ENCODE measurements at regions not wholly inside any gene's neighbourhood (a gene's known extent, or its start where the extent isn't known, plus 50 kb on each side); places are given as distances from the start of the nearest gene placed in this dataset.

- Histone ChIP-seq H3K27ac (ENCODE audit: low read depth in 1 of 3, low read length in 2 of 3) (no peak overlapping the region), H3K4me1 (ENCODE audit: control insufficient read depth in 3 of 3, insufficient read depth in 2 of 3, low read depth in 1 of 3, low read length in 2 of 3) (no peaks in the 10 kb centered on the region), H3K27me3 (ENCODE audit: control insufficient read depth in 3 of 3, insufficient read depth in 3 of 3, low read length in 3 of 3) (no peaks in the 10 kb centered on the region), H3K4me3 (ENCODE audit: low read depth in 1 of 3, low read length in 3 of 3) (no peak overlapping the region), H3K36me3 (ENCODE audit: control insufficient read depth in 3 of 3, insufficient read depth in 2 of 3, low read depth in 1 of 3, low read length in 3 of 3) (no peaks in the 10 kb centered on the region), H3K9me3 (ENCODE audit: control insufficient read depth in 2 of 2, insufficient read depth in 1 of 2, low read depth in 1 of 2, low read length in 1 of 2) (no peaks in the 10 kb centered on the region)
- WGBS, 3 donors, result 94 to 96% (median 95%) methylated on average over 1 of the region's 1 CpG
- DNase-seq (no peak), FAIRE-seq (no peak)
Measured at GRCh38 chr3:66796343-66796742, 201.8 kb upstream of the KBTBD8 start.

GRCh38 chr3:66797889-66798560 lies 200.1 kb upstream of the KBTBD8 start:
- H3K27ac ChIP-seq (ENCODE audit: low read depth in 1 of 3, low read length in 2 of 3), result no peak overlapping the region
- peak overlapping the region in 1 of 3 donors; percentile 0 for H3K4me3 ChIP-seq (ENCODE audit: low read depth in 1 of 3, low read length in 3 of 3)
- 41 to 66% (median 65%) methylated on average over 26 of the region's 26 CpGs for WGBS, 3 donors
- DNase-seq (peak in 1 of 2 donors; percentile 28), FAIRE-seq (no peak)
- no peaks in the 10 kb centered on the region for H3K36me3 ChIP-seq (ENCODE audit: control insufficient read depth in 3 of 3, insufficient read depth in 2 of 3, low read depth in 1 of 3, low read length in 3 of 3)
- H3K9me3 ChIP-seq (ENCODE audit: control insufficient read depth in 2 of 2, insufficient read depth in 1 of 2, low read depth in 1 of 2, low read length in 1 of 2), result no peaks in the 10 kb centered on the region
- H3K27me3 ChIP-seq (ENCODE audit: control insufficient read depth in 3 of 3, insufficient read depth in 3 of 3, low read length in 3 of 3), result no peaks in the 10 kb centered on the region
- H3K4me1 ChIP-seq (ENCODE audit: control insufficient read depth in 3 of 3, insufficient read depth in 2 of 3, low read depth in 1 of 3, low read length in 2 of 3), result no peaks in the 10 kb centered on the region

GRCh38 chr3:66800941-66801545 lies 197.1 kb upstream of the KBTBD8 start:
- Histone ChIP-seq H3K27me3 (ENCODE audit: control insufficient read depth in 3 of 3, insufficient read depth in 3 of 3, low read length in 3 of 3) (no peaks in the 10 kb centered on the region), H3K4me3 (ENCODE audit: low read depth in 1 of 3, low read length in 3 of 3) (no peak overlapping the region)
- FAIRE-seq, result no peak

GRCh38 chr3:66803206-66803605 lies 194.9 kb upstream of the KBTBD8 start:
- Histone ChIP-seq H3K27me3 (ENCODE audit: control insufficient read depth in 3 of 3, insufficient read depth in 3 of 3, low read length in 3 of 3) (no peaks in the 10 kb centered on the region), H3K27ac (ENCODE audit: low read depth in 1 of 3, low read length in 2 of 3) (no peak overlapping the region), H3K4me1 (ENCODE audit: control insufficient read depth in 3 of 3, insufficient read depth in 2 of 3, low read depth in 1 of 3, low read length in 2 of 3) (no peaks in the 10 kb centered on the region), H3K9me3 (ENCODE audit: control insufficient read depth in 2 of 2, insufficient read depth in 1 of 2, low read depth in 1 of 2, low read length in 1 of 2) (no peaks in the 10 kb centered on the region), H3K4me3 (ENCODE audit: low read depth in 1 of 3, low read length in 3 of 3) (no peak overlapping the region), H3K36me3 (ENCODE audit: control insufficient read depth in 3 of 3, insufficient read depth in 2 of 3, low read depth in 1 of 3, low read length in 3 of 3) (no peaks in the 10 kb centered on the region)
- WGBS, 3 donors, result 59 to 72% (median 63%) methylated on average over 2 of the region's 2 CpGs
- DNase-seq (no peak), FAIRE-seq (no peak)

More at GRCh38 chr3:66800941-66801545, 197.1 kb upstream of the KBTBD8 start:
- H3K9me3 ChIP-seq (ENCODE audit: control insufficient read depth in 2 of 2, insufficient read depth in 1 of 2, low read depth in 1 of 2, low read length in 1 of 2), result no peaks in the 10 kb centered on the region
- no peaks in the 10 kb centered on the region for H3K4me1 ChIP-seq (ENCODE audit: control insufficient read depth in 3 of 3, insufficient read depth in 2 of 3, low read depth in 1 of 3, low read length in 2 of 3)
- 86 to 95% (median 88%) methylated on average over 1 of the region's 1 CpG for WGBS, 3 donors
- DNase-seq, result no peak
- H3K36me3 ChIP-seq (ENCODE audit: control insufficient read depth in 3 of 3, insufficient read depth in 2 of 3, low read depth in 1 of 3, low read length in 3 of 3), result no peaks in the 10 kb centered on the region
- no peak overlapping the region for H3K27ac ChIP-seq (ENCODE audit: low read depth in 1 of 3, low read length in 2 of 3)

- no peaks in the 10 kb centered on the region for H3K27me3 ChIP-seq (ENCODE audit: control insufficient read depth in 3 of 3, insufficient read depth in 3 of 3, low read length in 3 of 3)
- H3K27ac ChIP-seq (ENCODE audit: low read depth in 1 of 3, low read length in 2 of 3), result no peak overlapping the region
- 50 to 74% (median 66%) methylated on average over 7 of the region's 7 CpGs for WGBS, 3 donors
- no peaks in the 10 kb centered on the region for H3K9me3 ChIP-seq (ENCODE audit: control insufficient read depth in 2 of 2, insufficient read depth in 1 of 2, low read depth in 1 of 2, low read length in 1 of 2)
- H3K36me3 ChIP-seq (ENCODE audit: control insufficient read depth in 3 of 3, insufficient read depth in 2 of 3, low read depth in 1 of 3, low read length in 3 of 3), result no peaks in the 10 kb centered on the region
- H3K4me3 ChIP-seq (ENCODE audit: low read depth in 1 of 3, low read length in 3 of 3), result no peak overlapping the region
- no peak for DNase-seq
- FAIRE-seq, result no peak
- peaks cover 0 to 4% (median 0%) of the 10 kb centered on the region in 3 donors for H3K4me1 ChIP-seq (ENCODE audit: control insufficient read depth in 3 of 3, insufficient read depth in 2 of 3, low read depth in 1 of 3, low read length in 2 of 3)
Measured at GRCh38 chr3:66803721-66804695, 194.1 kb upstream of the KBTBD8 start.

GRCh38 chr3:66808891-66809594 lies 189.1 kb upstream of the KBTBD8 start:
- no peaks in the 10 kb centered on the region for H3K27me3 ChIP-seq (ENCODE audit: control insufficient read depth in 3 of 3, insufficient read depth in 3 of 3, low read length in 3 of 3)
- H3K36me3 ChIP-seq (ENCODE audit: control insufficient read depth in 3 of 3, insufficient read depth in 2 of 3, low read depth in 1 of 3, low read length in 3 of 3), result no peaks in the 10 kb centered on the region
- no peak overlapping the region for H3K4me3 ChIP-seq (ENCODE audit: low read depth in 1 of 3, low read length in 3 of 3)
- peak; percentile 58 to 71 for DNase-seq
- H3K9me3 ChIP-seq (ENCODE audit: control insufficient read depth in 2 of 2, insufficient read depth in 1 of 2, low read depth in 1 of 2, low read length in 1 of 2), result no peaks in the 10 kb centered on the region
- peaks cover 0 to 10% (median 0%) of the 10 kb centered on the region in 3 donors for H3K4me1 ChIP-seq (ENCODE audit: control insufficient read depth in 3 of 3, insufficient read depth in 2 of 3, low read depth in 1 of 3, low read length in 2 of 3)
- 9 to 42% (median 23%) methylated on average over 6 of the region's 6 CpGs for WGBS, 3 donors
- no peak for FAIRE-seq
- peak overlapping the region; percentile 41 to 65 (median 60) for H3K27ac ChIP-seq (ENCODE audit: low read depth in 1 of 3, low read length in 2 of 3)

GRCh38 chr3:66809595-66809958 lies 188.5 kb upstream of the KBTBD8 start:
- peak overlapping the region; percentile 41 to 65 (median 55) for H3K27ac ChIP-seq (ENCODE audit: low read depth in 1 of 3, low read length in 2 of 3)
- DNase-seq (peak in 1 of 2 donors; percentile 63), FAIRE-seq (no peak)
- H3K4me3 ChIP-seq (ENCODE audit: low read depth in 1 of 3, low read length in 3 of 3), result no peak overlapping the region
- H3K9me3 ChIP-seq (ENCODE audit: control insufficient read depth in 2 of 2, insufficient read depth in 1 of 2, low read depth in 1 of 2, low read length in 1 of 2), result no peaks in the 10 kb centered on the region
- H3K27me3 ChIP-seq (ENCODE audit: control insufficient read depth in 3 of 3, insufficient read depth in 3 of 3, low read length in 3 of 3), result no peaks in the 10 kb centered on the region
- H3K36me3 ChIP-seq (ENCODE audit: control insufficient read depth in 3 of 3, insufficient read depth in 2 of 3, low read depth in 1 of 3, low read length in 3 of 3), result no peaks in the 10 kb centered on the region
- 10 to 42% (median 31%) methylated on average over 4 of the region's 4 CpGs for WGBS, 3 donors
- peaks cover 0 to 10% (median 0%) of the 10 kb centered on the region in 3 donors for H3K4me1 ChIP-seq (ENCODE audit: control insufficient read depth in 3 of 3, insufficient read depth in 2 of 3, low read depth in 1 of 3, low read length in 2 of 3)

GRCh38 chr3:66812136-66812535 lies 186.0 kb upstream of the KBTBD8 start:
- 49 to 59% (median 50%) methylated on average over 2 of the region's 2 CpGs for WGBS, 3 donors

More at GRCh38 chr3:66812136-66812535, 186.0 kb upstream of the KBTBD8 start:
- DNase-seq, result no peak
- Histone ChIP-seq H3K27me3 (ENCODE audit: control insufficient read depth in 3 of 3, insufficient read depth in 3 of 3, low read length in 3 of 3) (no peaks in the 10 kb centered on the region), H3K9me3 (ENCODE audit: control insufficient read depth in 2 of 2, insufficient read depth in 1 of 2, low read depth in 1 of 2, low read length in 1 of 2) (no peaks in the 10 kb centered on the region), H3K36me3 (ENCODE audit: control insufficient read depth in 3 of 3, insufficient read depth in 2 of 3, low read depth in 1 of 3, low read length in 3 of 3) (no peaks in the 10 kb centered on the region), H3K4me3 (ENCODE audit: low read depth in 1 of 3, low read length in 3 of 3) (no peak overlapping the region), H3K4me1 (ENCODE audit: control insufficient read depth in 3 of 3, insufficient read depth in 2 of 3, low read depth in 1 of 3, low read length in 2 of 3) (peaks cover 0 to 10% (median 0%) of the 10 kb centered on the region in 3 donors), H3K27ac (ENCODE audit: low read depth in 1 of 3, low read length in 2 of 3) (no peak overlapping the region)
- no peak for FAIRE-seq

All from small intestine (tissue), 7 donors.